ENCODE measurements at regions not wholly inside any gene's neighbourhood (a gene's known extent, or its start where the extent isn't known, plus 50 kb on each side); places are given as distances from the start of the nearest gene placed in this dataset.

- H3K4me1 ChIP-seq (ENCODE audit: low read depth, poor library complexity, severe bottlenecking): no peaks in the 10 kb centered on the region
- H3K27ac ChIP-seq: no peak overlapping the region
- H3K9ac ChIP-seq: no peak overlapping the region
- no peaks in the 10 kb centered on the region for H3K36me3 ChIP-seq (ENCODE audit: insufficient read depth)
- TF ChIP-seq, protein P1, sequence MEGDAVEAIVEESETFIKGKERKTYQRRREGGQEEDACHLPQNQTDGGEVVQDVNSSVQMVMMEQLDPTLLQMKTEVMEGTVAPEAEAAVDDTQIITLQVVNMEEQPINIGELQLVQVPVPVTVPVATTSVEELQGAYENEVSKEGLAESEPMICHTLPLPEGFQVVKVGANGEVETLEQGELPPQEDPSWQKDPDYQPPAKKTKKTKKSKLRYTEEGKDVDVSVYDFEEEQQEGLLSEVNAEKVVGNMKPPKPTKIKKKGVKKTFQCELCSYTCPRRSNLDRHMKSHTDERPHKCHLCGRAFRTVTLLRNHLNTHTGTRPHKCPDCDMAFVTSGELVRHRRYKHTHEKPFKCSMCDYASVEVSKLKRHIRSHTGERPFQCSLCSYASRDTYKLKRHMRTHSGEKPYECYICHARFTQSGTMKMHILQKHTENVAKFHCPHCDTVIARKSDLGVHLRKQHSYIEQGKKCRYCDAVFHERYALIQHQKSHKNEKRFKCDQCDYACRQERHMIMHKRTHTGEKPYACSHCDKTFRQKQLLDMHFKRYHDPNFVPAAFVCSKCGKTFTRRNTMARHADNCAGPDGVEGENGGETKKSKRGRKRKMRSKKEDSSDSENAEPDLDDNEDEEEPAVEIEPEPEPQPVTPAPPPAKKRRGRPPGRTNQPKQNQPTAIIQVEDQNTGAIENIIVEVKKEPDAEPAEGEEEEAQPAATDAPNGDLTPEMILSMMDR (conservative IDR thresholded peaks at IDR 0.05; ENCODE audit: low read depth, low read length): no peak
- no peak overlapping the region for H2AFZ ChIP-seq (ENCODE audit: low read depth)
- no peaks in the 10 kb centered on the region for H4K20me1 ChIP-seq (ENCODE audit: insufficient read depth)
- H3K27me3 ChIP-seq (ENCODE audit: insufficient read depth, low read depth): no peaks in the 10 kb centered on the region
- H3K4me2 ChIP-seq: no peak overlapping the region
- no peak overlapping the region for H3K4me3 ChIP-seq (IDR thresholded peaks at IDR 0.05; ENCODE audit: insufficient read depth, low read depth, low read length)
- H3K79me2 ChIP-seq (ENCODE audit: insufficient read depth, low read depth): no peaks in the 10 kb centered on the region
These were observed 164.9 kb downstream of the PAX3 start for GRCh38 chr2:222133897-222134296.

DNA sequence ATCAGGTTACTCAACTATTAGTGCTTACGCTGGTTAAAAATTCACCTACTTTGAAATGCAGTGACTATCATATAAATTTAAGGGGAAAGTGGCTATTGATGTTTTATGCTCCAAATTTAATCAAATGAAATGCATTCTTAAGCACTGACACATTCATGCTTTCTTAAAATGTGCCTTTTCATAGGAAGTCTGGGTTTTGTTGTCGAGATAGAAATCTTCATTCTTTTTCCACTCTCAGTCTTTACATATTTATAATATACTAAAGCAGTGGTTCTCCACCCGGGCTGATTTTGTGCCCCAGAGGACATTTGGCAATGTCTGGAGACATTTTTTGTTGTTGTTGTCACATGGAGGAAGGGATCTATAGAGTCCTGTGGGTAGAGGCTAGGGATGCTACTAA is 167.9 kb downstream of the PAX3 start:
- no peaks in the 10 kb centered on the region for H4K20me1 ChIP-seq (ENCODE audit: insufficient read depth)
- no peaks in the 10 kb centered on the region for H3K4me1 ChIP-seq (ENCODE audit: low read depth, poor library complexity, severe bottlenecking)
- H3K4me2 ChIP-seq: no peak overlapping the region
- no peaks in the 10 kb centered on the region for H3K27me3 ChIP-seq (ENCODE audit: insufficient read depth, low read depth)
- no peak overlapping the region for H3K9ac ChIP-seq
- H3K36me3 ChIP-seq (ENCODE audit: insufficient read depth): no peaks in the 10 kb centered on the region
- no peak overlapping the region for H3K4me3 ChIP-seq (IDR thresholded peaks at IDR 0.05; ENCODE audit: insufficient read depth, low read depth, low read length)
- TF ChIP-seq, protein P1 (conservative IDR thresholded peaks at IDR 0.05; ENCODE audit: low read depth, low read length): no peak
- H3K27ac ChIP-seq: no peak overlapping the region
- H2AFZ ChIP-seq (ENCODE audit: low read depth): no peak overlapping the region
- no peaks in the 10 kb centered on the region for H3K79me2 ChIP-seq (ENCODE audit: insufficient read depth, low read depth)

GRCh38 chr2:222127660-222128059 is 171.1 kb downstream of the PAX3 start:
- Histone ChIP-seq H3K4me2 (no peak overlapping the region), H3K27me3 (ENCODE audit: insufficient read depth, low read depth) (no peaks in the 10 kb centered on the region), H3K9ac (no peak overlapping the region), H2AFZ (ENCODE audit: low read depth) (no peak overlapping the region), H3K79me2 (ENCODE audit: insufficient read depth, low read depth) (no peaks in the 10 kb centered on the region), H3K36me3 (ENCODE audit: insufficient read depth) (no peaks in the 10 kb centered on the region), H3K4me3 (IDR thresholded peaks at IDR 0.05; ENCODE audit: insufficient read depth, low read depth, low read length) (no peak overlapping the region), H4K20me1 (ENCODE audit: insufficient read depth) (no peaks in the 10 kb centered on the region), H3K4me1 (ENCODE audit: low read depth, poor library complexity, severe bottlenecking) (no peaks in the 10 kb centered on the region), H3K27ac (no peak overlapping the region)
- TF ChIP-seq, protein P1 (conservative IDR thresholded peaks at IDR 0.05; ENCODE audit: low read depth, low read length): no peak

GRCh38 chr2:222120933-222121332 is 177.9 kb downstream of the PAX3 start:
- no peaks in the 10 kb centered on the region for H3K36me3 ChIP-seq (ENCODE audit: insufficient read depth)
- no peak overlapping the region for H3K4me3 ChIP-seq (IDR thresholded peaks at IDR 0.05; ENCODE audit: insufficient read depth, low read depth, low read length)
- no peaks in the 10 kb centered on the region for H3K4me1 ChIP-seq (ENCODE audit: low read depth, poor library complexity, severe bottlenecking)
- H3K27me3 ChIP-seq (ENCODE audit: insufficient read depth, low read depth): no peaks in the 10 kb centered on the region
- no peak overlapping the region for H3K9ac ChIP-seq
- H2AFZ ChIP-seq (ENCODE audit: low read depth): no peak overlapping the region
- no peaks in the 10 kb centered on the region for H3K79me2 ChIP-seq (ENCODE audit: insufficient read depth, low read depth)
- H3K4me2 ChIP-seq: no peak overlapping the region
- TF ChIP-seq, protein P1 (conservative IDR thresholded peaks at IDR 0.05; ENCODE audit: low read depth, low read length): no peak
- H3K27ac ChIP-seq: no peak overlapping the region
- H4K20me1 ChIP-seq (ENCODE audit: insufficient read depth): no peaks in the 10 kb centered on the region

All from KMS-11 (cell line).